ENCODE measurements at regions not wholly inside any gene's neighbourhood (a gene's known extent, or its start where the extent isn't known, plus 50 kb on each side); places are given as distances from the start of the nearest gene placed in this dataset.

- TF ChIP-seq, protein P1, sequence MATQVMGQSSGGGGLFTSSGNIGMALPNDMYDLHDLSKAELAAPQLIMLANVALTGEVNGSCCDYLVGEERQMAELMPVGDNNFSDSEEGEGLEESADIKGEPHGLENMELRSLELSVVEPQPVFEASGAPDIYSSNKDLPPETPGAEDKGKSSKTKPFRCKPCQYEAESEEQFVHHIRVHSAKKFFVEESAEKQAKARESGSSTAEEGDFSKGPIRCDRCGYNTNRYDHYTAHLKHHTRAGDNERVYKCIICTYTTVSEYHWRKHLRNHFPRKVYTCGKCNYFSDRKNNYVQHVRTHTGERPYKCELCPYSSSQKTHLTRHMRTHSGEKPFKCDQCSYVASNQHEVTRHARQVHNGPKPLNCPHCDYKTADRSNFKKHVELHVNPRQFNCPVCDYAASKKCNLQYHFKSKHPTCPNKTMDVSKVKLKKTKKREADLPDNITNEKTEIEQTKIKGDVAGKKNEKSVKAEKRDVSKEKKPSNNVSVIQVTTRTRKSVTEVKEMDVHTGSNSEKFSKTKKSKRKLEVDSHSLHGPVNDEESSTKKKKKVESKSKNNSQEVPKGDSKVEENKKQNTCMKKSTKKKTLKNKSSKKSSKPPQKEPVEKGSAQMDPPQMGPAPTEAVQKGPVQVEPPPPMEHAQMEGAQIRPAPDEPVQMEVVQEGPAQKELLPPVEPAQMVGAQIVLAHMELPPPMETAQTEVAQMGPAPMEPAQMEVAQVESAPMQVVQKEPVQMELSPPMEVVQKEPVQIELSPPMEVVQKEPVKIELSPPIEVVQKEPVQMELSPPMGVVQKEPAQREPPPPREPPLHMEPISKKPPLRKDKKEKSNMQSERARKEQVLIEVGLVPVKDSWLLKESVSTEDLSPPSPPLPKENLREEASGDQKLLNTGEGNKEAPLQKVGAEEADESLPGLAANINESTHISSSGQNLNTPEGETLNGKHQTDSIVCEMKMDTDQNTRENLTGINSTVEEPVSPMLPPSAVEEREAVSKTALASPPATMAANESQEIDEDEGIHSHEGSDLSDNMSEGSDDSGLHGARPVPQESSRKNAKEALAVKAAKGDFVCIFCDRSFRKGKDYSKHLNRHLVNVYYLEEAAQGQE (IDR thresholded peaks at IDR 0.05; ENCODE audit: low read depth) = no peak
- TF ChIP-seq EGR1 (IDR thresholded peaks at IDR 0.05) (no peak), CREB1 (IDR thresholded peaks at IDR 0.05; ENCODE audit: low read depth) (no peak)
Measured at GRCh38 chr12:111188436-111188835, 180.5 kb downstream of the PHETA1 start.

DNA sequence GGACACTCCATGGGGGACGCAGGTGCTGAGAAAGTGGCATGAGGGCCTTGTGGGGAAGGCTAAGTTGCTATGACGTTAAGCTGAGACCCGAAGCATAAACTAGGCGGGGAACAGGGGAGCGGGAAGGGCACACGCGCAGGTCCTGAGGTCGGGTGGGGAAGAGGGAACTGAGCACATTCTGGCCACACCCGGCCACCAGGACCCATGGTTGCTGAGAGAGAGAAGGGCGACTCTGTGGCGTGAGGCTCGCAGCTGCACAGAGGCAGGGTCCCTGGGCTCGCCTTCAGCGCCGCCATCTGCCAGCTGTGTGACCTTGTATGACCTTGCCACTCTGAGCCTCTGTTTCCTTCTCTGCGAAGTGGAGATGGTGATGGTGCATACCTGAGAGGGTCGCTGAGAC, 182.5 kb downstream of the PHETA1 start:
- TF ChIP-seq RAD21 (IDR thresholded peaks at IDR 0.05; ENCODE audit: low read depth) = no peak
- TF ChIP-seq FOXM1 (IDR thresholded peaks at IDR 0.05; ENCODE audit: borderline replicate concordance, low read depth) = no peak
- TF ChIP-seq EGR1 (IDR thresholded peaks at IDR 0.05) = no peak
- no peak for TF ChIP-seq CEBPB (IDR thresholded peaks at IDR 0.05)
- no peak for TF ChIP-seq CREB1 (IDR thresholded peaks at IDR 0.05; ENCODE audit: low read depth)

DNA sequence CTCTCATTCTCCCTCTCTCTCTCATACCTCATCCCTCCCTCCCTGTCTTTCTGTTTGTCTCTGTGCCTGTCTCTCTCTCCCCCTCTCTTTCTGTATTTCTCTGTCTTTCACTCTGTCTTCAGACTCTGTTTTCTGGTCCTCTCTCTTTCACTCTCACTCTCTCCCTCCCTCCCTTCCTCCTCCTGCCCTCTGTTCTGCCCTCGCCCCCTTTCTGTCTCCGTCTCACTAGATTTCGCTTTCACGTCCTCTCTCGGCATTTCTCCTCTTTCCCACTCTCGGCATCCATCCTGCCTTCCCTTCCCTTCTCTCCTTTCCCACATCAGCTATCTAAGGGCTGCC, 183.0 kb downstream of the PHETA1 start:
- TF ChIP-seq MAX (IDR thresholded peaks at IDR 0.05) = no peak
- no peak for TF ChIP-seq USF1 (IDR thresholded peaks at IDR 0.05)
- no peak for TF ChIP-seq FOXM1 (IDR thresholded peaks at IDR 0.05; ENCODE audit: borderline replicate concordance, low read depth)
- TF ChIP-seq RAD21 (IDR thresholded peaks at IDR 0.05; ENCODE audit: low read depth) = no peak
- no peak for TF ChIP-seq CEBPB (IDR thresholded peaks at IDR 0.05)
- TF ChIP-seq TCF12 (IDR thresholded peaks at IDR 0.05; ENCODE audit: low read depth) = no peak
- TF ChIP-seq EGR1 (IDR thresholded peaks at IDR 0.05) = no peak
- TF ChIP-seq, protein P1 (IDR thresholded peaks at IDR 0.05; ENCODE audit: low read depth) = no peak
- no peak for TF ChIP-seq EP300 (IDR thresholded peaks at IDR 0.05; ENCODE audit: borderline replicate concordance)
- TF ChIP-seq ZBTB7A (IDR thresholded peaks at IDR 0.05; ENCODE audit: low read depth) = no peak
- no peak for TF ChIP-seq TEAD4 (IDR thresholded peaks at IDR 0.05)
- TF ChIP-seq YY1 (IDR thresholded peaks at IDR 0.05; ENCODE audit: low read depth) = no peak
- TF ChIP-seq TAF1 (IDR thresholded peaks at IDR 0.05; ENCODE audit: low read depth) = no peak
- TF ChIP-seq CREB1 (IDR thresholded peaks at IDR 0.05; ENCODE audit: low read depth) = no peak
- no peak for TF ChIP-seq NFIC (IDR thresholded peaks at IDR 0.05)

GRCh38 chr12:111185206-111185888, 183.5 kb downstream of the PHETA1 start:
- no peak for TF ChIP-seq EGR1 (IDR thresholded peaks at IDR 0.05)
- TF ChIP-seq CREB1 (IDR thresholded peaks at IDR 0.05; ENCODE audit: low read depth) = no peak

- TF ChIP-seq MAX (IDR thresholded peaks at IDR 0.05) (no peak), CREB1 (IDR thresholded peaks at IDR 0.05; ENCODE audit: low read depth) (no peak), FOXM1 (IDR thresholded peaks at IDR 0.05; ENCODE audit: borderline replicate concordance, low read depth) (no peak), CEBPB (IDR thresholded peaks at IDR 0.05) (no peak), ZBTB7A (IDR thresholded peaks at IDR 0.05; ENCODE audit: low read depth) (no peak)
Measured at GRCh38 chr12:111184161-111184560, 184.7 kb downstream of the PHETA1 start.

GRCh38 chr12:111183094-111183493, 185.8 kb downstream of the PHETA1 start:
- TF ChIP-seq EP300 (IDR thresholded peaks at IDR 0.05; ENCODE audit: borderline replicate concordance) = no peak
- TF ChIP-seq EGR1 (IDR thresholded peaks at IDR 0.05) = no peak
- TF ChIP-seq CREB1 (IDR thresholded peaks at IDR 0.05; ENCODE audit: low read depth) = no peak
- no peak for TF ChIP-seq TCF12 (IDR thresholded peaks at IDR 0.05; ENCODE audit: low read depth)
- no peak for TF ChIP-seq NFIC (IDR thresholded peaks at IDR 0.05)
- TF ChIP-seq TAF1 (IDR thresholded peaks at IDR 0.05; ENCODE audit: low read depth) = no peak
- TF ChIP-seq TEAD4 (IDR thresholded peaks at IDR 0.05) = no peak
- no peak for TF ChIP-seq FOXM1 (IDR thresholded peaks at IDR 0.05; ENCODE audit: borderline replicate concordance, low read depth)
- no peak for TF ChIP-seq MAX (IDR thresholded peaks at IDR 0.05)
- TF ChIP-seq RAD21 (IDR thresholded peaks at IDR 0.05; ENCODE audit: low read depth) = no peak
- TF ChIP-seq USF1 (IDR thresholded peaks at IDR 0.05) = no peak
- no peak for TF ChIP-seq YY1 (IDR thresholded peaks at IDR 0.05; ENCODE audit: low read depth)

All from Ishikawa (cell line).